ENCODE measurements at regions not wholly inside any gene's neighbourhood (a gene's known extent, or its start where the extent isn't known, plus 50 kb on each side); places are given as distances from the start of the nearest gene placed in this dataset.
A peak's percentile ranks its signal among the peaks of the same experiment; 100 is the strongest.

DNA sequence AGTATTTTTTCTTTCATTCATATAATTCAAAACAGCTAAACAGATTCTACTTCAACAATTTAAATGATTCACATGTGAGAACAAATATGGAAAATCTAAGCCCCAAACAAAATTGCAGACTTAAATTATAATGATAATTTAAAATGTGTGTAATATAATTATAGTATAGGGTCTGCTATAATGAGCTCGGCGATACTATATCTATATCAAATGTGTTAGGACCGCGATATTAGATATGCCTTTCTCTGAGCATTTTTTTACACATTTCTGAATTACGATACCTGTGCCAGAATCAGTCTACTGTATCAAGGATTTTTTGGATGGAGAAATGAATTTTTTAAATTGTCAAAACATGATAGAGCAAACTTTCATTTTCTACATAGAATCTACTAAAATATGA is 808.8 kb upstream of the POU3F3 start:
- DNase-seq (ENCODE audit: low read depth), result no peak

DNA sequence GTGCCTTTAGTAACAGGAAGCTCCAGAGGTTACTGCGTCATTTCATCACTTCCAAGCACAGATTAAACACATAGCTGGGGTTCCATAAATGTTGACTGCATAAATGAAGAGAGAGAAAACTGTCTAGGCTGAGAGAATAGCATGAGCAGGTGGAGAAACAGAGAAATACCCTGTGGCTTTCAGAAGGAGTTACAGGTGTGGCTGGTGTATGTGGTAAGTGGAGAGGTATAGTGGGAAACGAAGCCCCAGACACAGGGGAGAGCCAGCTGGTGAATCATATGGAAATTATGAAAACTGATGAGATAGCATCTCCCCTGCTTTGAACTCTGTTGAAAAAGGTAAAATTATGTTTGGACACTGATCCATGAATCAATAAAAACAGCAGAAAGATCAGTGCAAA is 807.4 kb upstream of the POU3F3 start:
- no peak for DNase-seq (ENCODE audit: low read depth)

DNA sequence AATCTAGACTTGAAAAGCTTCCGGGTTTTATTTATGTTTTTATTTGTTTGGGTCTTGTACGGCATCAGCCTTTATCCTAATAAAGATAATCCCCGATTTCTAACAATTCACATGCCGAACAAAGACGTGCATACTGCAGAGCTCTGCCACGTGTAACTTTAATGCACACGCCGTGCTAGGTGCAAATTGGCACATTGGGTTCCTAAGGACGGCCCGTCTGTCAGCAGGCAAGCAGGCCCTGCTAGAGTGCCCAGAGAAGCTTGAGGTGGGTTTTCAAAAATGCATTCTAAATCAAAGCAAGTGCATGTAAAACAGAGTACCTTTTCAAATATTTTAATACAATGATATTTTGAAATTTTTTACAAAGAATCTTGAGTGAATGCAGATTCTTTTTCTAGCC is 806.4 kb upstream of the POU3F3 start:
- DNase-seq (ENCODE audit: low read depth), result no peak

DNA sequence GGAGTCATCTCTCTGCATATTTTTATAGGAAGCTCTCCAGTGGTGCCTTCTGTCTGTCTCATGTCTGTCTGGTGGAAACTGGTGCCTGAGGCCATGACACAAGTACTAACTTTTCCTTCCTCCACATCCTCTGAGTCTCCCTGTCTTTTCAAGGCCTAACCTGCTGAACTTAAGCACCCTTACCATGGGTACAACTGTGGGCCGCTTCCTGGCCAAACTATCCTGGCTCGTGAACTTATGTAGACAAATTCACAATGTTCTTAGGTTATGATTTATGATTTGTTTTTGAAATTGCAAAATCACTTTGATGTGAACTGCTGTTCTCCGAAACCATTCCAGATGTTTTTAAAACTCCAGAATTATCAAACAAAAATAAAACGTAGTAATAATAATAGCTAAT is 804.5 kb upstream of the POU3F3 start:
- no peak for DNase-seq (ENCODE audit: low read depth)

DNA sequence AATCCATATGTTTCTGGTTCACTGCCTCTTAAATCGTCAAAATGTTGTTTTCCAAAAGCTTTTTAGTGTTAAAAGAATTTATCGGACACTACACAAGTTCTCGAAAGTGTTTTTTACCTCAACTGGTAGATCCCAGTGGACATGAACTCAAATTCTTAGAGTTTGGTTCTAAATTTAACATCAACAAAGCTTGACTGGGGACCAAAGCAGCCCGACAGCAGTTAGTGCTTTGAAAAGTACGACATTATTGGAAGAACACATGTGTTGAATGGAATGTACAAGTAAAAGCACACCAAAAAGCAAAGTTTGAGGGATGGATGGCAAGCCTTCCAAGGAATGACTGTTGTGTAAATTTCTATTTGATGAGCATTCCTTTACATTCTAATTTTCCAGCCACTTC is 803.9 kb upstream of the POU3F3 start:
- no peak for DNase-seq (ENCODE audit: low read depth)

DNA sequence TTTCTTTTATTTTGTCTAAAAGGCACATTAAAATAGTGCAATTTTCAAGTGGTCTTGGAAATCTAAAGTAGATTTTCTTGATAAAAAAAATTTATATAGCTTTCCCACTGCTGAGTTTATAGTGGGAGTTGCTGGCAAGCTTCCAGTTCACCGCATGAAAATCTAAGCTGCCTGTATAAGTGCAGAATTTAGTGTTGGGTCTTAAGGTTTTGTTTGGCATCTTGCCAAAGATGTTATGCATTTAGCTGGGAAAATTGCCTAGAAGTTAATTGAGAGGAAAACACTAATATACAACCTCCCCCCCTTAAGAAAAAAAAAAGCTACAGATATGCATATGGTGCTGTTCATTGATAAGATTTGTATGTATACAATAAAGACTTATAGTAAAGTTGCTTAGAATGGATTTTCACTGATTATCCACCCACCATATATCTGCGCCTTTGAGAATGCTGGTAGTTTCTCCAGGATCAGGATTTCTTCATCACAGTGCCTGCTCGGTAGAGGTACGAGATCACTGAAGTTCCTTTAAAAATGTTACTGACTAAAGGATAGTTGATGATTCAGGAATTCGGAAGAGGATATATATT is 803.2 kb upstream of the POU3F3 start:
- no peak for DNase-seq (ENCODE audit: low read depth)

DNA sequence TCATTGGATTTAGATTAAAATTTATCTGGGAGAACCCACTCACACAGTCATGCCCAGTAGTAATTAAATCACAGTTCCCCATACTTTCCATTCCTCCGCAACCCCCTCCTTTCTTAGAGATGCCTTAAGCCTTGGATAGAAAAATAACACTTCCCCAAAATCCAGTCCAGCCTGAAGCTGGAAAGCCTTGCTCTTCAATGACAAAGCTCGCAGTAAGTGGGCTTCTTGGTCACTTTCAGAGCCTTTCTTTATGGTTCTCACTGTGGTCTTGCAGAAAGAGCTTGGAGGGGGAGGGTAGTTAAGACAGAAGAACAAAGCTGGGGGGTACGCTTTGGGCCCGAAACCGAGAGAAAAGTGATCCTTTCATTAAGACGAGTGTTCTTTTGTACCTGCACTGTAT is 802.1 kb upstream of the POU3F3 start:
- no peak for DNase-seq (ENCODE audit: low read depth)

DNA sequence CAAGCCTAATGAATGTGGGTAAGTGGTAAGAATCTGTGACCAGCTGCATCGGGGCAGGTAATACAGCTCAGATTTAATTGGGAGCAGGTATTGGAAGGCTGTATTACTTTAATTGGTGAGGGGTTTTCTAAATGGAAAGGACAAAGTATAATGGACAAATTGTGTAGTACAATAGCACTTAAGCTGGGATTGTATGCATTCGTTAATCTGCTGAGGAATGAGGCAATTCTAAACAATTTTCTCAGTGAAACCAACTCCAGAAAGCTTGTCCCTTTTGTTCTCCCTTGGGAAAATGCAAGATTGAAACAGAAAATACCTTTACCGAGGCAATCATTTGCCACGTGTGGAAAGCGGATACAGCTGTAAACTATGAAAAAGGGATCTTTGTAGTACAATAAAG is 801.6 kb upstream of the POU3F3 start:
- DNase-seq (ENCODE audit: low read depth), result no peak

DNA sequence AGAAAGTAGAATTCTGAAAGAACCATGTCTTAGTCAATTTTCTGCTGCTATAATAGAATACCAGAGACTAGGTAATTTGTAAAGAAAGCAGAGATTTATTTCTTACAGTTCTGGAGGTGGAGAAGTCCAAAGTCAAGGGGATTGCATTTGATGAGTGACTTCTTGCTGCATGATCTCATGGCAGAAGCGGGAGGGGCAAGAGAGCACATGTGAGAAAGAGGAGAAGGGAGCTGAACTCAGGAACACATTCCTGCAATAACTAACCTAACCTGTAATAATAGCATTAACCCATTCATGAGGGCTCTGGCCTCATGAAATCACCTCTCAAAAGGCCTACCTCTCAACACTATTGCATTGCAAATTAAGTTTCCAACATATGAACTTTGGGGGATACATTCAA is 797.5 kb upstream of the POU3F3 start:
- DNase-seq (ENCODE audit: low read depth), result no peak

DNA sequence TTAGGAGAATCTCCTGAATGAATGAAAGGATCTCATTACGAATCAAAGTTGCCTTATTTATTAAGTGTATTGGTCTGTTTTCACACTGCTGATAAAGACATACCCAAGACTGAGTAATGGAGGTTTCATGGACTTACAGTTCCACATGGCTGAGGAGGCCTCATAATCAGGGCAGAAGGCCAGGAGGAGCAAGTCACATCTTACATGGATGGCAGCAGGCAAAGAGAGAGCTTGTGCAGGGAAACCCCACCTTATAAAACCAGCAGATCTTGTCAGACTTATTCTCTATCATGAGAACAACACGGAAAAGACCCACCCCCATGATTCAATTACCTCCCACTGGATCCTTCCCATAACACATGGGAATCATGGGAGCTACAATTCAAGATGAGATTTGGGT is 785.2 kb upstream of the POU3F3 start:
- no peak for DNase-seq (ENCODE audit: low read depth)

DNA sequence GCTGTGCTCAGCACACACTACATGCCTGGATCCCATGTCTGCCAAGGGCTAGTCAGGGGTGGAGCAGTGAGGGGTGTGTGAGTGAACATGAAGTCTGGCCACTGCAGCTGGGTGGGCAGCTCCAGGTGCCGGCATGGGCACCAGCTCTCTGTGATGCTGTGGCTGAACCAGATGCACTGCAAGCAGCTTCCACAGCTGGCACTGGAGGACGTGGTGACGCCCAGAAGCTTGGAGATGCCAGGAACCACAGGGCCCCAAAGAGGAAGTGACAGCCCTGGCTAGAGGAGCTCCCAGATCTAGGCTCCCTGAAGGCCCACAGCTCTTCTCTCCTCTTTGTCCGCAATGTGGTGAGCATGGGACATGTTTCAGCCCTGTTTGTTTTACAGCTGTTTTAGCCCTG is 776.3 kb upstream of the POU3F3 start:
- DNase-seq (ENCODE audit: low read depth), result no peak

DNA sequence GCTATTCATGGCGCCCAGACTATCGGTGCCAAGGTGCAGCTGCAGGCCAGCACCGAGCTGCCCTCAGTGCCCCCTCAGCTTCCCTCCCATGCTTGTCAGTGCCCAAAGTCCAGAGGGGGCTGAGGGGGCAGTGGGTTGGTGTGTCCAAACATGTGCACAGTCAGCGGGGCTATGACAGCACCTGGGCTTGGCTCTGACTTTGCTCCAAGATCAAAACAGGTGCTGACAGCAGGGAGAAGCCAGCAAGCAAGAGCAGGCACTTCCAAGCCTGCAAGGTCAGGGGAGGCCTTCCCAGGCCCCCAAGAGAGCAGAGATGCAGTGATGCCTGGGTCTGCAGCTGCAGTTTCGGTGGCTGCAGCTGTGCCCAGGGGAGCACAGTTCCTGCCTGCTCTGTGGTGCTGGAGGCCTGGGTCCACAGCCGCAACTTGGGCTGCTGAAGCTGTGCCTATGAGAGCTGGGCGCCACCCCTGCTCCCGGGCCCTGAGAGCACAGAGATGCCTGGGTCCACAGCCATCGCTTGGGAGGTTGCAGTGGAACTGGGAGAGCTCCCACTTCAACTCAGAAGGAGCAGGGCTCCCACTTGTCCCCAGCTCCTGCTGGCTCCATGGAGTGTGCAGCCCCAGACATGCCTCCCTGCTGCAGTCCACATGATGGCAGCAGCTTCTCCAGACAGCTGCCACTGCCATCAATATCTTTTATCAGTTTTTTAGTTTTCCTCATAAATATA is 775.3 kb upstream of the POU3F3 start:
- DNase-seq (ENCODE audit: low read depth), result no peak

DNA sequence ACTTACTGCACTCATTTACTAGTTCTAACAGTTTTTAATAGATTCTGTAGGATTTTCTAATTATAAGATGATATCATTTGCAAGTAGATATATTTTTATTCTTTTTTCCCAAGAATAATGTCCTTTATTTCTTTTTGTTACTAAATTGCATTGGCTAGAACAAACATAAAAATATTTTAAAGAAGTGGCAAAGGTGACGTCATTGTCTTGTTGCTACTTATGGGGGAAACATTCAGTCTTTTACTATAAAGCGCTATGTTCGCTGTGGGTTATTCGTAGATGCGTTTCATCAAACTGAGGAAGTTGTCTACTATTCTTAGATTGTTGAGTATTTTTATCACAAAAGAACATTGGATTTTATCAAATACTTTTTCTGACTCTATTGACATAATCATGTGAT is 765.2 kb upstream of the POU3F3 start:
- no peak for DNase-seq (ENCODE audit: low read depth)

DNA sequence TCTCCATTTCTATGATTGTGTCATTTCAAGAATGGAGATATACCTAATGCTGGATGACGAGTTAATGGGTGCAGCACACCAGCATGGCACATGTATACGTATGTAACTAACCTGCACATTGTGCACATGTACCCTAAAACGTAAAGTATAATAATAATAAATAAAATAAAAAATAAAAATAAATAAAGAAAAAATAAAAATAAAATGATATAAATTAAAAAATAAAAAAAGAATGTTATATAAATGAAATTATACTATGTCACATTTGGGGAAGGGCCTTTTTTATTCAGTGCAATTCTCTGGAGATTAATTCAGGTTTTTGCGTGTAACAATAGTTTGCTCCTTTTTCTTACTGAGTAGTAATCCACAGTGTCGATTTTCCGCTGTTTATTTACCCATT is 763.5 kb upstream of the POU3F3 start:
- DNase-seq (ENCODE audit: low read depth), result no peak

DNA sequence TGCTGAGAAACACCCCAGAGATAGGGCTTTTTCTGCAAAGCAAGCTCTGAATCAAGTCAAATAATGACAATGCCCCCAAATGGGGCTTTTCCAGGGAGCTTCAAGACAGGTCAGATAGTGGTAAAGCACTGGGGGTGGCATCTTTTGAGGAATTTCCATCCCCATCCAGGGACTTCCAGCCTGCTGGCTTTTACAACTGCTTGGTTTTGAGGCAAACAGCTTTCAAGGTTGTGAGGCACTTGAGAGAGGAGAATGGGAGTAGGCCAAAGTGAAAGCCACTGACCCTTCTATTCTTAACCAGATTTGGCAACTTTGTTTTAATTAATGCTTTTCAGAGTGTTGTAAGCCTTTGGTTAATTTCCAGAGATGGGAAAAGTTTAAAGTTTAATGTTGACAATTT is 762.0 kb upstream of the POU3F3 start:
- DNase-seq (ENCODE audit: low read depth), result no peak

DNA sequence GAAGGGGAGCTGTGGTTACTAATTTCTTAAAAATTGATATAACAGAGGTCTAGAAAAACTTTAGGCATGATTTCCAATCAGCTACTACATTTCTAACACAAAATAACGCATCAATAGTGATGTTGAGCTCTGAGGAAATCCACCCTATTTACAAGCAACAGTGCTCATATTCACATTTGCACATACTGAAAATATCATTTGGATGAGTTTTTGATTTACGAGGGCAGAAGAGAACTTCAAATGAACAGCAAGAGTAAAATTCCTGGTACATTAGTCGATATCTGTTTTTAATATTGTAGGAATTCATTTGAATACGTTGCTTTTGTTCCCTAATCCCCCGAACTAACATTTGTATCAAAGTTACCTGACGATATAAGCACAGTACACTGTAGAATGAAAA is 761.0 kb upstream of the POU3F3 start:
- no peak for DNase-seq (ENCODE audit: low read depth)

DNA sequence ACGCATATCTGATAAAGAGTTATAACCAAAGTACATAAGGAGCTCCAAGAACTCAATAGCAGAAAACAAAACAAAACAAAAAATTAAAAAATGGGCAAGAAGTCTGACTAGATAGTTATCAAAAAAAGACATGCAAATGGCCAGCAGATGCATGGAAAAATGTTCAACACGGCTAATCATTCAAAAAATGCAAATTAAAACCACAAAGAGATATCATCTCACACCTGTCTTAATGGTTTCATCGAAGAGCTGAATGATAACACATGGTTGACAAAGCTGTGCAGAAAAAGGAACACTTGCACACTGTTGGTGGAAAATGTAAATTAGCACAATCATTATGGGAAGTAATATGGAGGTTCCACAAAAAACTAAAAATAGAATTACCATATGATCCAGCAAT is 751.3 kb upstream of the POU3F3 start:
- DNase-seq (ENCODE audit: low read depth), result no peak

DNA sequence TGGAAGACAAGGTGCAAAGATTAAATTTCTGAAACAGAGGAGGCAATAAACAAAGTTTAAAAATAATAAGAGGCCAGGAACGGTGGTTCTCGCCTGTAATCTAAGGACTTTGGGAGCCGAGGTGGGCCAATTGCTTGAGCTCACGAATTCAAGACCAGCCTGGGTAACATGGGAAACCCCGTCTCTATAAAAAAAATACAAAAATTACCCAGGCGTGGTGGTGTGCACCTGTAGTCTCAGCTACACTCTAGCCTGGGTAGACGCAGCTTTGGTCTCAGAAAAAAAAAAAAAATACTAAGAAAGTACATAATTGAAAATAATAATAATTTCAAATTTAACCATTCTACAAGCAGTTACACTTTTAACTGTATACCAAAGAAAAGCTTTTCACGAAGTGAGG is 744.6 kb upstream of the POU3F3 start:
- DNase-seq (ENCODE audit: low read depth), result no peak

DNA sequence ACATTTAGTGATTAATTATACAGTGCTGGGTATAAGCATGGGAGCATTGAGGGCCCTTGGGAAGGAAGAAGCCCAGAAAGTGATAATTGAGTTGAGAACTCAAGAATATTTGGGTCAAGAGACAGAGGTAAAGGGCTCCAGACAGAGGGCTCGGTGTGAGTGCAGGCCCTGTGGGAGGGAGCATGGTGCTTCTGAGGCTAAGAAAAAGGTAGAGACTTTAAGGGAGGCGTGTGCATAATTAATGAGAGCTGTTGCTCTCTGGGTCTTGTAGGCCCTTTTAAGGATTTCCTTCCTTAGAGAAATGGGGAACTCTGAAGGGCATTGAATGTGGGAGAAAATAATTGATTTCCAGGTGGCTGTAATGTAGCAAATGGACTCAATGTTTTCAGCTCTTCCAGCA is 735.0 kb upstream of the POU3F3 start:
- no peak for DNase-seq (ENCODE audit: low read depth)

DNA sequence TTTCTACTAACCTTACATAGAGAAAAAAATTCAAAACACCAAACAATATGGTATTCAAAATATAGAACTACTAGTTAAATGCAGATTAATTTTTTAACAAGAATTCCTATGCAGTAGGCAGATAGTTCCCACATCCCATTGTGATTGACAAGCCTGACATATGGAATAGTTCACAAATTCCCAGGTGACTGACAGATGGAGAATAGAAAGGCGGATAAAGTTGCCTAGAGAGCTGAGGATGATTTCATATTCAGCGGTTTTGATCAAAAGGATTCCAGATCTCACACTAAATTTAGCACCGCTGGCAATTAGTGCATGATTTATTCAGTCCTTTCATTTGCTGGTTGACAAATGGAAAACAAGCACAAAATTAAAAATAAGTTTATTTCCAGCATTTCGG is 733.7 kb upstream of the POU3F3 start:
- no peak for DNase-seq (ENCODE audit: low read depth)

DNA sequence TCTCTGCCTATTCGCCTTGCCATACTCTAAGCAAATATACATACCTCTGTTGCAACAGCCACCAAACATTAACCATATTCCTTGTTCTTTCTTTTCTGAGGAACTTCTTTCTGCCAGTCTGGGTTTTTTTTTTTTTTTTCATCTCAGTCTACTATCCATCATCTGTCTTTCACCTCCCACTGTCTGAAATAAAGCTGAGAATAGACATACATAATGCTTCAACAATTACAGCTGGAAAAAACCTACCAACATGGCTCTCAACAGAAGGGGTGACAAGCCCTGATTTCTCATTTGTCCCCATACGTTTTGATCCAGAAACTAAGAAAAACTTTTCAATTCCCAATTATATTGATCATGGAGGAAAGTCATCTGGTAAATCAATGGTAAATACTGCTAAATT is 728.8 kb upstream of the POU3F3 start:
- no peak for DNase-seq (ENCODE audit: low read depth)

DNA sequence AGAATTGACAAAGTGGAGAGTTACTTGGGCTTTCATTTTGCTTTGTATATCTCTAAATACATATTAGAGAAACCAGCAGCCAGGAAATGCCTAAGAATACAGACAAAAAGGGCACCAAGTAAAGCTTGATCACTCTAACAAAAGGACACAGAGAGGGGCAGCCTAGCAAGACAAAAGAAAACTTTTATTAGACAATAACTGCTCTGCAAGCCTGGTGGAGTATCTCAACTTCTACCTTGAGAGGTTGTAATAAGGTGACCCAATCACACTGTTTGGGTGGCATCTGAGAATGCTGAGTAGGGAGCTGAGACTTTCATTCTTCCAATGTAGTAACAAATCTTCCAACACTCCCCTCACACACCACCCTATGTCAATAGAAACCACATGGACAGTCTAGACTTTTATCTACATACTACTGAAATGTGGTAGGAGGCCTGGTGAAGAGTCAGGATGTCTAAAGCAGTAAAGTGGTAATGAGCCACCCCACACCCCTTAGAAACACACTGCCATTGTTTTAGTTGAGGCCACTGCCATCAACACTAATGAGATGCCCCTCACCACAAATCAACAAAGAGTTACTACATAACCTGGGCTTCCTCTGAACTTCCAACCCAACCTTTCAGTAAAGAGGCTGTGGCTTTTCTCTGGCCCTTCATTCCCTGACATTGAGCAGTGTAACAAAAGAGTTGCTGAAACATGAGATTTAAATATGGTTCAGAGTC is 726.7 kb upstream of the POU3F3 start:
- DNase-seq (ENCODE audit: low read depth), result no peak

DNA sequence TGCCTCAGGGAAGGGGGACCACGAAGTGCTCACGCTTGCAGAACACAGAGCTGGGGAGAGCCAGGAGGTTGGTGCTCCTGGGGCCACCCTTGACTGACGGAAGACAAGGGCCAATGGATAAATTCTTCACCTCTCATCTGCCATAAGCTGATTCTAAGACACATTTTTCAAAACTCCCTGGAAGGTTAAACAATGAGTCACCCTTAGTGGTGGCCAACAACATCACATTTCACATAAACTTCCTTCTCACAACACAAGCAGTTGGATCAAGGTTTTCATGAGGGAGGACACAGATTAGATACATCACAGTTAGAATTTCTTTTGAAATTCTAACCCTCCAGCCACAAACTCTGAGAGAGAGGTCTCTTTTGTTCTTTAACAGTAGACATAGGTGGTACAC is 713.6 kb upstream of the POU3F3 start:
- peak; percentile 63 for DNase-seq (ENCODE audit: low read depth)

DNA sequence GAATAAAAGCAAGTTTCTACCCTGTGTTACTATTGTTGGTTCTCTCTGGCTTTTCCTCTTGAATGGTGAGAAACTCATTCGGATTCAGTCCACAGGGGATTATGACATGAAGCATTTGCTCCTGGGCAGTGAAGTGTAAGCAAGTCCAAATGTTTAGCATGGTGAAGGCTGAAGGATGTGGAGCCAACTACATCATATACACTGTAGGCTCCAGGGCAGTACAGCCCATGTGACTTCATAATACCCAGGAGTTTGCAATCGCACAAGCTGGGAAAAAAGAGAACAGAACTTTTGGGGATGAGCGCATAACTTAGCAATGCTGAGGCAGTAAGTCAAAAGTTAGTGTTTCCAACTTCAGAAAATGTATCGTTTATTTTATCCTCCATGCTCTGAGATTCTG is 695.7 kb upstream of the POU3F3 start:
- no peak for DNase-seq (ENCODE audit: low read depth)
